SH-SY5Y (cell line): ENCODE measurements at regions not wholly inside any gene's neighbourhood (a gene's known extent, or its start where the extent isn't known, plus 50 kb on each side); places are given as distances from the start of the nearest gene placed in this dataset.

Source experiments
- GATA2 ChIP-seq: IDR thresholded peaks from 2 replicates; pipeline ENCODE4 v1.6.1; 2011; ENCODE audit warnings: mild to moderate bottlenecking, low read depth, low read length
- GATA3 ChIP-seq: IDR thresholded peaks from 2 replicates; pipeline ENCODE4 v1.6.1; 2011; ENCODE audit warnings: low read depth, mild to moderate bottlenecking, low read length, moderate library complexity

DNA sequence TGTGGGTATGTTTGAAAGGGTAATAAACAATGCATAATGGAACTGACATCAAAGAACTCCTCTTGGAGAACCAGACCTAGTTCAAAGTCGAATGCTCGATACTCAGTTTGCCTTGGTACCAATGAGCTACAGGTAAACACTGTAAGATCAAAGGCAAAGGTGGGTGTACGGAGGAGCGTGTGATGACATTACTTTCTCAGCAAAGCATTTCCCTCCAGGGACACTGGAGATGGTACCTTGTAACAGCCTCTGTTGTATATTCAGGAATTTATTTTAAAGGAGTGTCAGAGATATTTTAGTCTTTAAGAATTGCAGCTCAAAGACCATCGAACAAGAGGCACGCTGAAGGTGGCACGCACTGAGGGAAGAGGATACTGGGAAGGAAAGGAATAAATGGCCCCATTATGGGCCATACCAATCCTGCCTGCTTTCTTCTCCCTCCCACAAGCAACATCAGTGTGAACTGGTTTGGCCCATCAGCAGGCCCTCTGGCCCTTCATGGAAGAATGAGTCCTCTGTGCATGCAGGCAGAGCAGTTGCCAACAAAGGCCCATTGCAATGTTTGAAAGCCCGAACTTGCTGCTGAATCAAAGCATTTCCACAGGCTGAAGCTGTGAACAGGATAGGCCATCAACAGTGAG, 410.2 kb downstream of the ACTL7B start:
- TF ChIP-seq GATA3 (no peak), GATA2 (no peak)
